ENCODE measurements at regions not wholly inside any gene's neighbourhood (a gene's known extent, or its start where the extent isn't known, plus 50 kb on each side); places are given as distances from the start of the nearest gene placed in this dataset.

GRCh38 chr1:8203056-8203455, 114.9 kb upstream of the SLC45A1 start:
- peak overlapping the region; percentile 85 for H3K27ac ChIP-seq (ENCODE audit: low read depth, low read length)
- peak overlapping the region; percentile 57 for H3K4me3 ChIP-seq (ENCODE audit: low read depth, low read length)
- H3K4me1 ChIP-seq (ENCODE audit: control insufficient read depth, insufficient read depth, low read length, unreplicated experiment) = peaks cover 34% of the 10 kb centered on the region
- H3K36me3 ChIP-seq (ENCODE audit: insufficient read depth, low read length) = no peaks in the 10 kb centered on the region
- no peaks in the 10 kb centered on the region for H3K27me3 ChIP-seq (ENCODE audit: insufficient read depth, low read length)
- no peaks in the 10 kb centered on the region for H3K79me2 ChIP-seq (ENCODE audit: control insufficient read depth, insufficient read depth, low read length, unreplicated experiment)
- no peak overlapping the region for H2AFZ ChIP-seq (ENCODE audit: low read length, unreplicated experiment)

DNA sequence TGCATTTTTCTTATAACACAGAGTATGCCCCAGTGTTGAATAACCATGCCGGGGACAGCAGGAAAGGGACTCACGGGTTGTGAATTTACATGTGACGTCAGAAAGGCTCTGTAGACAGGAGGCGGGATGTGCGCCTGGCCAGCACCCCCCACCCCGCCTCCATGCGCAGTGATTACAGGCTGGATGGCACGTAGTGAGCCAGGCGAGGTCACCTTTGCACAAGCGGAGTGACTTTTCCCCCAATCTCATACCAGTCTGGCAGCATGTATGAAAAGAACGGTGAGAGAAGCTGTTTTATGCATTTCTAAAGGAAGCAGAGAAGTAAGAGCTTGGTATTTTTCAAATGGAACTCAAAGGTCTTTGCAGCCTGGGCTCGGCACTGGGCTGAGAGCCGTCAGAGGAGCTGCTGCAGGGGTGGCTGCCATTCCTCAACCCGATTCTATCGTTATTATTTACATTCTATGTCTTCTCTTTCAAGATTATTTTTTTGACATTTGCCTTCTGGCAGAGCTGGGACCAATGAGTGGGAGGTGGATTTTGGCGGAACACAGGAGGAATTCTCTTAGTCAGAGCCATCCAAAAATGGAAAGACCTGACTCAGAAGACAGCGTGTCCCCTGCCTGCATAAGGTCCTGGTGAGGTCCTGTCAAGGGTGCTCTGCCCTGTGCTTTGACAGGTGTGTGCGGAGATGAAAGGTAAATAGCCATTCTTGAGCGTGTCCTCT, 115.6 kb upstream of the SLC45A1 start:
- H3K4me3 ChIP-seq (ENCODE audit: low read depth, low read length) = peak overlapping the region; percentile 57
- peak overlapping the region; percentile 85 for H3K27ac ChIP-seq (ENCODE audit: low read depth, low read length)
- no peaks in the 10 kb centered on the region for H3K36me3 ChIP-seq (ENCODE audit: insufficient read depth, low read length)
- no peaks in the 10 kb centered on the region for H3K27me3 ChIP-seq (ENCODE audit: insufficient read depth, low read length)
- no peaks in the 10 kb centered on the region for H3K79me2 ChIP-seq (ENCODE audit: control insufficient read depth, insufficient read depth, low read length, unreplicated experiment)
- H3K4me1 ChIP-seq (ENCODE audit: control insufficient read depth, insufficient read depth, low read length, unreplicated experiment) = peaks cover 41% of the 10 kb centered on the region
- H2AFZ ChIP-seq (ENCODE audit: low read length, unreplicated experiment) = peak overlapping the region; percentile 80

DNA sequence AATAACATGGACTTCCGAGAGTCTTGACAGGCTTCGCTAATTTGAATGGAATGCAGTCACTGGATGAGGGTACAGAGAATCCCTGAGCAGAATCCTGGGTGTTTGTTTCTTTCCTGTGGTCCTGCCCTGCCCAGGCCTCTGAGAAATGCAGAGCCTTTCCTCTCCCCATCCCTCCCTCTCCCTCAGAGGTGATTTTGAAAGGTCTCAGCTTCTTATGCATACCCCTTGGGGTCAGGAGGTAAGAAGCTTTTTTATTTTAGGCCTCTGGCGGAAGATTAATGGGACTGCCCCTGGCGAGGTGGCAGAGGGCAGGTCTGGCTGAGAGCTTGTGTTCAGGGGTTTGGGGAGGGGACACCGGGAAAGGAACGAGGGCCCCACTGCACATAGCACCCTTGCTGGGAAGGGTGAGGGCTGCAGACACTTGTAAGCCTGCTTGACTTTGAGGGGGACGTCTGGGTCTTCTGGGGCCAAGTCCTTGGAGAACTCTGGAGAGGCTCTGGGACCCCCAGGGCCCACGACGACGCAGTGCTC, 116.5 kb upstream of the SLC45A1 start:
- Histone ChIP-seq H3K4me1 (ENCODE audit: control insufficient read depth, insufficient read depth, low read length, unreplicated experiment) (peaks cover 47% of the 10 kb centered on the region), H3K36me3 (ENCODE audit: insufficient read depth, low read length) (no peaks in the 10 kb centered on the region), H3K27ac (ENCODE audit: low read depth, low read length) (peak overlapping the region; percentile 85), H3K27me3 (ENCODE audit: insufficient read depth, low read length) (no peaks in the 10 kb centered on the region), H3K4me3 (ENCODE audit: low read depth, low read length) (no peak overlapping the region), H2AFZ (ENCODE audit: low read length, unreplicated experiment) (no peak overlapping the region), H3K79me2 (ENCODE audit: control insufficient read depth, insufficient read depth, low read length, unreplicated experiment) (no peaks in the 10 kb centered on the region)

- Histone ChIP-seq H3K36me3 (ENCODE audit: insufficient read depth, low read length) (no peaks in the 10 kb centered on the region), H3K27ac (ENCODE audit: low read depth, low read length) (no peak overlapping the region)
Observed at GRCh38 chr1:8200317-8201115, 117.4 kb upstream of the SLC45A1 start.

DNA sequence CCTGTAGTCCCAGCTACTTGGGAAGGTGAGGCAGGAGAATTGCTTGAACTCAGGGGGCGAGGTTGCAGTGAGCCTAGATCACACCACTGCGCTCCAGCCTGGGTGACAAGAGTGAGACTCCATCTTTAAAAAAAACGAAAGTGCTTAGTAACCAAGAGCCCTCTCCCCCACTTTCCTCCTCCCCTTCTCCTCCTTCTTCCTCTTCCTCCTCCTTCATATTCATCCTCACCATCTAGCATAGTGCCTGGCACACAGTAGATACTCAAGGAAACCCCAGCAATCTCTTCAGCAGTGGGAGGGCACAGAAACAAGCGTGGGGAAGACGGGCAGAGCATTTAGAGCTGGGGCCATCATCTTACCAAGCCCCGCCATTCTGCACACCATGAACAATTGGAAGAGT, 119.4 kb upstream of the SLC45A1 start:
- H3K4me1 ChIP-seq (ENCODE audit: control insufficient read depth, insufficient read depth, low read length, unreplicated experiment) = peaks cover 54% of the 10 kb centered on the region
- no peak overlapping the region for H3K4me3 ChIP-seq (ENCODE audit: low read depth, low read length)
- no peak overlapping the region for H2AFZ ChIP-seq (ENCODE audit: low read length, unreplicated experiment)
- H3K79me2 ChIP-seq (ENCODE audit: control insufficient read depth, insufficient read depth, low read length, unreplicated experiment) = no peaks in the 10 kb centered on the region
- H3K27me3 ChIP-seq (ENCODE audit: insufficient read depth, low read length) = no peaks in the 10 kb centered on the region
- no peak overlapping the region for H3K27ac ChIP-seq (ENCODE audit: low read depth, low read length)
- no peaks in the 10 kb centered on the region for H3K36me3 ChIP-seq (ENCODE audit: insufficient read depth, low read length)

More at GRCh38 chr1:8200317-8201115, 117.4 kb upstream of the SLC45A1 start:
- Histone ChIP-seq H3K4me3 (ENCODE audit: low read depth, low read length) (no peak overlapping the region), H3K27me3 (ENCODE audit: insufficient read depth, low read length) (no peaks in the 10 kb centered on the region), H3K79me2 (ENCODE audit: control insufficient read depth, insufficient read depth, low read length, unreplicated experiment) (no peaks in the 10 kb centered on the region), H3K4me1 (ENCODE audit: control insufficient read depth, insufficient read depth, low read length, unreplicated experiment) (peaks cover 47% of the 10 kb centered on the region), H2AFZ (ENCODE audit: low read length, unreplicated experiment) (no peak overlapping the region)

DNA sequence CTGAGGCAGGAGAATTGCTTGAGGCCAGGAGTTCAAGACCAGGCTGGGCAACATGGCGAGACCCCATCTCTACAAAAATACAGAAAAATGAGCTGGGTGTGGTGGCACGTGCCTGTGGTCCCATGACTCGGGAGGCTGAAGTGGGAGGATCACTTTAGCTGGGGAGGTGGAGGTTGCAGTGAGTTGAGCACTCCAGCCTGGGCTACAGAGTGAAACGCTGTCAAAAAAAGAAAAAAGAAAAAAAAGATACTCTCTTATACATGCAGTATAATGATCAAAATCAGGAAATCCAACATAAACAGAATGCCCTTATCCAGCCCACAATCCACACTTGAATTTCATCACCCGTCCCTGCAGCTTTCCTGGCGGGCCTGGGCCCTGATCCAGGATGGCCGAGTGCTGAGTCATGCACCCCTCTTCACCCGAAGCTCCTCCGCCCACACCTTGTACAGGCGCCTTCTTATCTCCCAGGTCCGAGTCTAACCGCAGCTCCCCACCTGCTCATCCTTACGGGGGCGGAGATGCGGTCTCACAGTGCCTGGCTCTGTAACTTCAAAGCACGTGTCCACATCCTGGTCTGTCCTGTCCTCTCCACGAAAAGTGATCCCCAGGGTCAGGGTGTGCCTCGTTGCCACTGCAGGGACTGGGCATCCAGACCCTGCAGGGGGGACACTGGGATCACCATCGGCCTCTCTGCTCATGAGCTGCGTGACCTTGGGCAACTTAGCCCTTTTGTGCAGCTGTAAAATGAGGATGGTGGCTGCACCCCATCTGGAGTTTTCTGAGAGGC, 120.2 kb upstream of the SLC45A1 start:
- Histone ChIP-seq H3K27ac (ENCODE audit: low read depth, low read length) (peak overlapping the region; percentile 55), H3K4me1 (ENCODE audit: control insufficient read depth, insufficient read depth, low read length, unreplicated experiment) (peaks cover 48% of the 10 kb centered on the region), H3K27me3 (ENCODE audit: insufficient read depth, low read length) (no peaks in the 10 kb centered on the region), H3K4me3 (ENCODE audit: low read depth, low read length) (no peak overlapping the region), H2AFZ (ENCODE audit: low read length, unreplicated experiment) (peak overlapping the region; percentile 65), H3K79me2 (ENCODE audit: control insufficient read depth, insufficient read depth, low read length, unreplicated experiment) (no peaks in the 10 kb centered on the region), H3K36me3 (ENCODE audit: insufficient read depth, low read length) (no peaks in the 10 kb centered on the region)

- H3K36me3 ChIP-seq (ENCODE audit: insufficient read depth, low read length) = no peaks in the 10 kb centered on the region
- H2AFZ ChIP-seq (ENCODE audit: low read length, unreplicated experiment) = peak overlapping the region; percentile 75
- H3K4me3 ChIP-seq (ENCODE audit: low read depth, low read length) = no peak overlapping the region
- no peaks in the 10 kb centered on the region for H3K27me3 ChIP-seq (ENCODE audit: insufficient read depth, low read length)
- H3K4me1 ChIP-seq (ENCODE audit: control insufficient read depth, insufficient read depth, low read length, unreplicated experiment) = peaks cover 30% of the 10 kb centered on the region
- peak overlapping the region; percentile 84 for H3K27ac ChIP-seq (ENCODE audit: low read depth, low read length)
- H3K79me2 ChIP-seq (ENCODE audit: control insufficient read depth, insufficient read depth, low read length, unreplicated experiment) = no peaks in the 10 kb centered on the region
Observed at GRCh38 chr1:8194481-8195227, 123.3 kb upstream of the SLC45A1 start.

GRCh38 chr1:8193840-8194406, 124.0 kb upstream of the SLC45A1 start:
- H3K27me3 ChIP-seq (ENCODE audit: insufficient read depth, low read length) = no peaks in the 10 kb centered on the region
- H2AFZ ChIP-seq (ENCODE audit: low read length, unreplicated experiment) = peak overlapping the region; percentile 57
- peaks cover 30% of the 10 kb centered on the region for H3K4me1 ChIP-seq (ENCODE audit: control insufficient read depth, insufficient read depth, low read length, unreplicated experiment)
- H3K36me3 ChIP-seq (ENCODE audit: insufficient read depth, low read length) = no peaks in the 10 kb centered on the region
- no peak overlapping the region for H3K4me3 ChIP-seq (ENCODE audit: low read depth, low read length)
- H3K79me2 ChIP-seq (ENCODE audit: control insufficient read depth, insufficient read depth, low read length, unreplicated experiment) = no peaks in the 10 kb centered on the region
- H3K27ac ChIP-seq (ENCODE audit: low read depth, low read length) = peak overlapping the region; percentile 49

- no peak overlapping the region for H3K4me3 ChIP-seq (ENCODE audit: low read depth, low read length)
- no peaks in the 10 kb centered on the region for H3K79me2 ChIP-seq (ENCODE audit: control insufficient read depth, insufficient read depth, low read length, unreplicated experiment)
- H3K36me3 ChIP-seq (ENCODE audit: insufficient read depth, low read length) = no peaks in the 10 kb centered on the region
- H3K27me3 ChIP-seq (ENCODE audit: insufficient read depth, low read length) = no peaks in the 10 kb centered on the region
- no peak overlapping the region for H3K27ac ChIP-seq (ENCODE audit: low read depth, low read length)
- no peak overlapping the region for H2AFZ ChIP-seq (ENCODE audit: low read length, unreplicated experiment)
- peaks cover 15% of the 10 kb centered on the region for H3K4me1 ChIP-seq (ENCODE audit: control insufficient read depth, insufficient read depth, low read length, unreplicated experiment)
Observed at GRCh38 chr1:8191474-8191873, 126.4 kb upstream of the SLC45A1 start.
